A673 (cell line): ENCODE measurements at regions not wholly inside any gene's neighbourhood (a gene's known extent, or its start where the extent isn't known, plus 50 kb on each side); places are given as distances from the start of the nearest gene placed in this dataset.

Source experiments
- BruUV-seq: library from RNA; stranded (reverse); fragments of 400-500 nt; replicated peaks from 2 replicates; lab custom pipeline; 2021; lab: Mats Ljungman, UMichigan
- CTCF ChIA-PET: fragments of 300-600 bp; sonication (Branson Sonifier 250); formaldehyde crosslinking; loops from one replicate; lab custom pipeline; 2022; ENCODE audit warnings: antibody characterized with exemption; lab: Charles Lee
- POLR2A ChIA-PET: fragments of 300-600 bp; sonication (Branson Sonifier 250); formaldehyde crosslinking; loops from one replicate; lab custom pipeline; 2022; ENCODE audit warnings: antibody characterized with exemption; ENCODE audit not compliant: low non-redundant PET; lab: Charles Lee
- DNase-seq: peaks from one replicate; pipeline ENCODE4 v3.0.0-alpha.2; 2015; ENCODE audit warnings: low spot score
- H3K27ac ChIP-seq: fragments of 200-600 bp; sonication (generic); 2 replicates; pipeline ENCODE4 v1.5.1; 2016; ENCODE audit warnings: mixed run types, low read depth, mild to moderate bottlenecking, mixed read lengths, antibody characterized with exemption, low read length; ENCODE audit not compliant: poor library complexity, severe bottlenecking
- H3K27me3 ChIP-seq: fragments of 200-600 bp; sonication (generic); replicated peaks from 2 replicates; pipeline ENCODE4 v1.6.1; 2017; ENCODE audit warnings: mixed run types, low read depth, mild to moderate bottlenecking, mixed read lengths, antibody characterized with exemption, low read length; ENCODE audit not compliant: insufficient read depth, poor library complexity
- H3K36me3 ChIP-seq: fragments of 200-600 bp; sonication (generic); 2 replicates; pipeline ENCODE4 v1.6.1; 2016; ENCODE audit warnings: mixed run types, mild to moderate bottlenecking, mixed read lengths, antibody characterized with exemption, low read length; ENCODE audit not compliant: insufficient read depth, poor library complexity, severe bottlenecking
- H3K4me1 ChIP-seq: fragments of 200-600 bp; sonication (generic); 2 replicates; pipeline ENCODE4 v1.6.1; 2017; ENCODE audit warnings: mixed run types, mild to moderate bottlenecking, mixed read lengths, antibody characterized with exemption, low read length; ENCODE audit not compliant: insufficient read depth, poor library complexity, severe bottlenecking
- H3K4me3 ChIP-seq: fragments of 200-600 bp; sonication (generic); 2 replicates; pipeline ENCODE4 v1.5.1; 2016; ENCODE audit warnings: low read depth, mixed run types, mild to moderate bottlenecking, mixed read lengths, low read length; ENCODE audit not compliant: poor library complexity, severe bottlenecking
- H3K9me3 ChIP-seq: fragments of 200-600 bp; sonication (generic); 2 replicates; pipeline ENCODE4 v1.6.1; 2016; ENCODE audit warnings: mixed run types, low read depth, mild to moderate bottlenecking, mixed read lengths, antibody characterized with exemption, low read length; ENCODE audit not compliant: poor library complexity, severe bottlenecking
- EZH2 ChIP-seq: fragments of 200-600 bp; sonication (generic); IDR thresholded peaks from 2 replicates; pipeline ENCODE4 v1.6.1; 2017; ENCODE audit warnings: borderline replicate concordance, low read depth, mild to moderate bottlenecking, mixed read lengths, antibody characterized with exemption, low read length; ENCODE audit not compliant: poor library complexity, severe bottlenecking
- intact Hi-C: fragments of 100-400 bp; cut with micrococcal nuclease; formaldehyde crosslinking; loops from one replicate; pipeline ENCODE4 v1.10.0; 2022; ENCODE audit not compliant: unreplicated experiment
- TF ChIP-seq, protein P1 (sequence below): fragments of 300-800, 200-600 bp; sonication (generic); conservative IDR thresholded peaks from 2 replicates; pipeline ENCODE4 v1.5.1; 2017; ENCODE audit warnings: low read depth, mild to moderate bottlenecking, antibody characterized with exemption, low read length, moderate library complexity, mixed read lengths

DNA sequence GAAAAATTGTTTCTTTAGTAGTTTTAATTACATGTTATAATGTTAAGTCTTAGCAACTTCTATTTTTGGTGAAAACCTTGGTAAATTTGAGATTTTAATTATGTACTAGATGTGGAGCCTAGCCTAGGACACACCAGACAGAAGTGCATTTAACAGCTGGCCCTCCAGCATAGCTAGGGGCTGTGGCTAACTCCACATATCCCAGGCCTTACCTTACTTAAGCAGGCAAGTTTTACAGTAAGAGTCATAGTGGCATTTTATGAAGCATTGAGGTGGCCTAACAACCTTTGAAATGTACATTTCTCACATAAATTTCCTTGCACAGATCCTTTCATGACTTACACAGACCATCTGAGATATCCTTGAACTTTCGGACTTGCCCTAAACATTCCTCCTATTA, 71.6 kb upstream of the C4orf54 start:
- BruUV-seq: no TSS peak
- no peak overlapping the region for H3K27ac ChIP-seq
- ChIA-PET CTCF (no interaction called here), POLR2A (no interaction called here)
- H3K4me3 ChIP-seq: no peak overlapping the region
- TF ChIP-seq, protein P1, sequence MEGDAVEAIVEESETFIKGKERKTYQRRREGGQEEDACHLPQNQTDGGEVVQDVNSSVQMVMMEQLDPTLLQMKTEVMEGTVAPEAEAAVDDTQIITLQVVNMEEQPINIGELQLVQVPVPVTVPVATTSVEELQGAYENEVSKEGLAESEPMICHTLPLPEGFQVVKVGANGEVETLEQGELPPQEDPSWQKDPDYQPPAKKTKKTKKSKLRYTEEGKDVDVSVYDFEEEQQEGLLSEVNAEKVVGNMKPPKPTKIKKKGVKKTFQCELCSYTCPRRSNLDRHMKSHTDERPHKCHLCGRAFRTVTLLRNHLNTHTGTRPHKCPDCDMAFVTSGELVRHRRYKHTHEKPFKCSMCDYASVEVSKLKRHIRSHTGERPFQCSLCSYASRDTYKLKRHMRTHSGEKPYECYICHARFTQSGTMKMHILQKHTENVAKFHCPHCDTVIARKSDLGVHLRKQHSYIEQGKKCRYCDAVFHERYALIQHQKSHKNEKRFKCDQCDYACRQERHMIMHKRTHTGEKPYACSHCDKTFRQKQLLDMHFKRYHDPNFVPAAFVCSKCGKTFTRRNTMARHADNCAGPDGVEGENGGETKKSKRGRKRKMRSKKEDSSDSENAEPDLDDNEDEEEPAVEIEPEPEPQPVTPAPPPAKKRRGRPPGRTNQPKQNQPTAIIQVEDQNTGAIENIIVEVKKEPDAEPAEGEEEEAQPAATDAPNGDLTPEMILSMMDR: no peak
- TF ChIP-seq EZH2: no peak
- H3K4me1 ChIP-seq: no peaks in the 10 kb centered on the region
- peaks cover 5% of the 10 kb centered on the region for H3K9me3 ChIP-seq
- no peaks in the 10 kb centered on the region for H3K36me3 ChIP-seq
- H3K27me3 ChIP-seq: no peaks in the 10 kb centered on the region
- intact Hi-C loops: no loop called here
- DNase-seq: no peak

DNA sequence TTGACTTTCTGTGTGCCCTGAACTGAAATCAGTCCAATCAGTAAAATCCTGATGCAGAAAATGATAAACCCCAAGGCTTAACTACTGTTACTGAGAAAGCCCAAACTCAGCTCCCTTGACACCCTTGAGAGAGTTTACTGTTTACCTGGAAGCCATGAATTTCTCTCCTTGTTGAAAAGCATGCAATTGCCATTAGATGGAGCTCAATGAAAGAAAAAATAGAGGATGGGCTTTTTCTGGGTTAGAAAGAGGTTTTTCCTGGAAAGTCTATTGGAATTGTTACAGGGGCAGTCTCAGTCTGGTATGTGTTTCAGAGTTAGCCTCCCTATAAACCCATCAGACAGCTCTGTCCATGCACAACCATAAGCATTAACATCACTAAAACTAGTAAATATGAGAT, 66.4 kb upstream of the C4orf54 start:
- ChIA-PET CTCF (no interaction called here), POLR2A (no interaction called here)
- intact Hi-C loops: no loop called here
- Histone ChIP-seq H3K4me1 (peaks cover 4% of the 10 kb centered on the region), H3K27ac (no peak overlapping the region), H3K4me3 (no peak overlapping the region), H3K36me3 (no peaks in the 10 kb centered on the region), H3K27me3 (no peaks in the 10 kb centered on the region), H3K9me3 (peaks cover 5% of the 10 kb centered on the region)
- no peak for DNase-seq
- TF ChIP-seq, protein P1: no peak
- no peak for TF ChIP-seq EZH2
- no TSS peak for BruUV-seq

DNA sequence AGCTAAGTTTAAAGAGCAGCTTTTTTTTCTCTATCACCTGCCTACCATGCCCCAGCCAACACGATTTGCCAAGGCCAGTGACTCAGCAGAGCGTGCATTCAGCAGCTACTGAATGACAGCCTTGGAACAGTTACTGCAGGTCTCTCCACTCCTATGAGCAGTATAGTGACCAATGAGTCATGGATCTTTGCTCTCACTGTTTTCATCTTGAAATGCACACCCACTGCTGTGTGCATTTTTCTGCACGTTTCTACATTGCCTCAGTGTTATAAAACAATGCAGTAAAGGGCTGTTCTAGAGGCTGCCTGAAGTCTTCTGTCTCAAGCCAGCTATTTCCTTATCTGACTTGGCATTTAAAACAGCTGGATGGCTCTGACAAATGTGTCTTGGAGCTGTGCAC, 66.0 kb upstream of the C4orf54 start:
- Histone ChIP-seq H3K4me3 (no peak overlapping the region), H3K36me3 (no peaks in the 10 kb centered on the region), H3K4me1 (peaks cover 4% of the 10 kb centered on the region), H3K27ac (no peak overlapping the region), H3K9me3 (peaks cover 5% of the 10 kb centered on the region), H3K27me3 (no peaks in the 10 kb centered on the region)
- intact Hi-C loops: no loop called here
- ChIA-PET CTCF (no interaction called here), POLR2A (no interaction called here)
- DNase-seq: peak; percentile 8
- BruUV-seq: no TSS peak
- TF ChIP-seq EZH2: no peak
- TF ChIP-seq, protein P1: no peak
